MCF 10A (cell line): ENCODE measurements at regions not wholly inside any gene's neighbourhood (a gene's known extent, or its start where the extent isn't known, plus 50 kb on each side); places are given as distances from the start of the nearest gene placed in this dataset.

ENCODE experiments used
- BruUV-seq: library from RNA; stranded (reverse); fragments of 400-500 nt; replicated peaks from 2 replicates; lab custom pipeline; 2021; lab: Mats Ljungman, UMichigan
- CTCF ChIA-PET: fragments of 300-600 bp; sonication (Branson Sonifier 250); formaldehyde crosslinking; extraction: SDS; loops from one replicate; lab custom pipeline; 2021; ENCODE audit warnings: antibody characterized with exemption, inconsistent platforms; lab: Yijun Ruan, JAX
- POLR2A ChIA-PET: fragments of 300-600, 350-650 bp; sonication (Branson Sonifier 250); formaldehyde crosslinking; extraction: SDS; loops from one replicate; lab custom pipeline; 2020; ENCODE audit warnings: antibody characterized with exemption, inconsistent platforms; lab: Yijun Ruan, JAX
- DNase-seq: peaks from one replicate; pipeline ENCODE4 v3.0.0-alpha.2; 2018; ENCODE audit not compliant: unreplicated experiment
- H3K27ac Mint-ChIP-seq: one replicate; pipeline ENCODE4 v1.8.0; 2022; ENCODE audit warnings: mild to moderate bottlenecking, low read depth, mixed read lengths; ENCODE audit not compliant: unreplicated experiment
- H3K27me3 Mint-ChIP-seq: one replicate; pipeline ENCODE4 v1.8.0; 2022; ENCODE audit warnings: mixed read lengths; ENCODE audit not compliant: insufficient read depth, unreplicated experiment
- H3K36me3 Mint-ChIP-seq: one replicate; pipeline ENCODE4 v1.8.0; 2022; ENCODE audit warnings: mild to moderate bottlenecking, moderate library complexity, mixed read lengths; ENCODE audit not compliant: insufficient read depth, unreplicated experiment
- H3K4me1 Mint-ChIP-seq: one replicate; pipeline ENCODE4 v1.8.0; 2022; ENCODE audit warnings: mixed read lengths; ENCODE audit not compliant: insufficient read depth, unreplicated experiment
- H3K4me3 Mint-ChIP-seq: one replicate; pipeline ENCODE4 v1.8.0; 2022; ENCODE audit warnings: mild to moderate bottlenecking, moderate library complexity, mixed read lengths; ENCODE audit not compliant: unreplicated experiment
- H3K9me3 Mint-ChIP-seq: one replicate; pipeline ENCODE4 v1.8.0; 2022; ENCODE audit warnings: mixed read lengths; ENCODE audit not compliant: unreplicated experiment
- intact Hi-C: fragments of 100-400 bp; cut with micrococcal nuclease; formaldehyde crosslinking; loops from 2 replicates; pipeline ENCODE4 v1.14.1; 2022
- TF ChIP-seq, protein P1 (sequence below): fragments of 200-600 bp; IDR thresholded peaks from one replicate; pipeline ENCODE4 v1.8.0; 2022; ENCODE audit warnings: antibody characterized with exemption, mild to moderate bottlenecking; ENCODE audit not compliant: unreplicated experiment

GRCh38 chr22:49621601-49622210, 206.0 kb downstream of the BRD1 start:
- POLR2A ChIA-PET: no interaction called here
- BruUV-seq: no TSS peak
- Mint-ChIP-seq H3K4me1 (no peaks in the 10 kb centered on the region), H3K27me3 (no peaks in the 10 kb centered on the region), H3K36me3 (no peaks in the 10 kb centered on the region), H3K27ac (no peak overlapping the region), H3K4me3 (no peak overlapping the region), H3K9me3 (peaks cover 27% of the 10 kb centered on the region)
- no peak for DNase-seq
- TF ChIP-seq, protein P1, sequence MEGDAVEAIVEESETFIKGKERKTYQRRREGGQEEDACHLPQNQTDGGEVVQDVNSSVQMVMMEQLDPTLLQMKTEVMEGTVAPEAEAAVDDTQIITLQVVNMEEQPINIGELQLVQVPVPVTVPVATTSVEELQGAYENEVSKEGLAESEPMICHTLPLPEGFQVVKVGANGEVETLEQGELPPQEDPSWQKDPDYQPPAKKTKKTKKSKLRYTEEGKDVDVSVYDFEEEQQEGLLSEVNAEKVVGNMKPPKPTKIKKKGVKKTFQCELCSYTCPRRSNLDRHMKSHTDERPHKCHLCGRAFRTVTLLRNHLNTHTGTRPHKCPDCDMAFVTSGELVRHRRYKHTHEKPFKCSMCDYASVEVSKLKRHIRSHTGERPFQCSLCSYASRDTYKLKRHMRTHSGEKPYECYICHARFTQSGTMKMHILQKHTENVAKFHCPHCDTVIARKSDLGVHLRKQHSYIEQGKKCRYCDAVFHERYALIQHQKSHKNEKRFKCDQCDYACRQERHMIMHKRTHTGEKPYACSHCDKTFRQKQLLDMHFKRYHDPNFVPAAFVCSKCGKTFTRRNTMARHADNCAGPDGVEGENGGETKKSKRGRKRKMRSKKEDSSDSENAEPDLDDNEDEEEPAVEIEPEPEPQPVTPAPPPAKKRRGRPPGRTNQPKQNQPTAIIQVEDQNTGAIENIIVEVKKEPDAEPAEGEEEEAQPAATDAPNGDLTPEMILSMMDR: no peak
- intact Hi-C loops: no loop called here
- CTCF ChIA-PET: interaction anchor here (0.6 kb wide), 2 partner anchors 107 to 525 kb away, joined by 3 to 4 read pairs; no protein-coding TSS in a partner anchor

- Mint-ChIP-seq H3K27me3 (no peaks in the 10 kb centered on the region), H3K9me3 (peaks cover 25% of the 10 kb centered on the region), H3K27ac (no peak overlapping the region), H3K4me3 (no peak overlapping the region), H3K36me3 (no peaks in the 10 kb centered on the region), H3K4me1 (no peaks in the 10 kb centered on the region)
- intact Hi-C loops: no loop called here
- POLR2A ChIA-PET: no interaction called here
- BruUV-seq: no TSS peak
- TF ChIP-seq, protein P1: no peak
- no peak for DNase-seq
- CTCF ChIA-PET: no interaction called here
These were observed 207.0 kb downstream of the BRD1 start for GRCh38 chr22:49620666-49621065.

GRCh38 chr22:49620003-49620556, 207.6 kb downstream of the BRD1 start:
- CTCF ChIA-PET: no interaction called here

DNA sequence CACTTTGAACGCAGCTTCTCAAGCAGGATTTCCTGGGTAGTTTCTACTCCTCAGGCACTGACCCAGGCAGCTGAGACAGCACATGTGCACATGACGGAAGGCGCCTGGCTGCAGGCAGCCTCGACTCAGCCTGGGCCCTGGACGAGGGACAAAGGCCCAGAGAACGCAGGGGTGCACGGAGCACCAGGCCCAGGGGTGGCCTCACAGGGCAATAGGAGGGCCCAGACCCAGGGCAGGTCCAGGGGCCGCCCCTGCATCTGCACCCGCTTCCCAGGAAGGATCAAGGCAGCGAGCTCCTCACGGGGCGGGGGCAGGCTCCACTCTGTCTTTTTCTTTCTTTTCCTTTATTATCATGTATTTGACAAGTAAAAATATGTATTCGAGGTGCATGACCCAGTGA, 208.4 kb downstream of the BRD1 start:
- Mint-ChIP-seq H3K27me3 (no peaks in the 10 kb centered on the region), H3K36me3 (no peaks in the 10 kb centered on the region), H3K4me1 (no peaks in the 10 kb centered on the region), H3K9me3 (peaks cover 18% of the 10 kb centered on the region), H3K4me3 (no peak overlapping the region), H3K27ac (no peak overlapping the region)
- intact Hi-C loops: no loop called here
- no TSS peak for BruUV-seq
- CTCF ChIA-PET: no interaction called here
- no peak for DNase-seq
- POLR2A ChIA-PET: no interaction called here
- TF ChIP-seq, protein P1: no peak

More at GRCh38 chr22:49620003-49620556, 207.6 kb downstream of the BRD1 start:
- POLR2A ChIA-PET: no interaction called here
- H3K27me3 Mint-ChIP-seq: no peaks in the 10 kb centered on the region
- no TSS peak for BruUV-seq
- no peak overlapping the region for H3K27ac Mint-ChIP-seq
- DNase-seq: no peak
- H3K36me3 Mint-ChIP-seq: no peaks in the 10 kb centered on the region
- peaks cover 19% of the 10 kb centered on the region for H3K9me3 Mint-ChIP-seq
- no peaks in the 10 kb centered on the region for H3K4me1 Mint-ChIP-seq
- TF ChIP-seq, protein P1: no peak
- intact Hi-C loops: no loop called here
- H3K4me3 Mint-ChIP-seq: no peak overlapping the region
